Neural progenitor cell (in vitro differentiated cells): ENCODE measurements at regions not wholly inside any gene's neighbourhood (a gene's known extent, or its start where the extent isn't known, plus 50 kb on each side); places are given as distances from the start of the nearest gene placed in this dataset.
A peak's percentile ranks its signal among the peaks of the same experiment; 100 is the strongest.

ENCODE experiments used
- DNase-seq: peaks from one replicate; pipeline ENCODE4 v3.0.0-alpha.2; 2016; ENCODE audit warnings: low spot score
- H2AFZ ChIP-seq: fragments of 200-600 bp; sonication (generic); replicated peaks from 2 replicates; pipeline ENCODE4 v1.6.1; 2016; ENCODE audit warnings: antibody characterized with exemption
- H3F3A ChIP-seq: fragments of 200-600 bp; sonication (generic); 2 replicates; pipeline ENCODE4 v1.6.1; 2016; ENCODE audit warnings: antibody characterized with exemption, low read depth
- H3K27ac ChIP-seq: fragments of 200-600 bp; sonication (generic); 2 replicates; pipeline ENCODE4 v1.5.1; 2016; ENCODE audit warnings: mild to moderate bottlenecking
- H3K27me3 ChIP-seq: fragments of 200-600 bp; sonication (generic); 2 replicates; pipeline ENCODE4 v1.6.1; 2016; ENCODE audit warnings: mild to moderate bottlenecking, moderate library complexity
- H3K36me3 ChIP-seq: fragments of 200-600 bp; sonication (generic); 2 replicates; pipeline ENCODE4 v1.5.1; 2016
- H3K4me1 ChIP-seq: fragments of 200-600 bp; sonication (generic); 2 replicates; pipeline ENCODE4 v1.6.1; 2016; ENCODE audit warnings: mixed run types
- H3K4me2 ChIP-seq: fragments of 200-600 bp; sonication (generic); 2 replicates; pipeline ENCODE4 v1.6.1; 2016
- H3K4me3 ChIP-seq: fragments of 200-600 bp; sonication (generic); 2 replicates; pipeline ENCODE4 v1.5.1; 2016
- H3K79me2 ChIP-seq: fragments of 200-600 bp; sonication (generic); 2 replicates; pipeline ENCODE4 v1.6.1; 2016; ENCODE audit warnings: low read depth
- H3K9ac ChIP-seq: fragments of 200-600 bp; sonication (generic); 2 replicates; pipeline ENCODE4 v1.6.1; 2016
- H3K9me3 ChIP-seq: fragments of 200-600 bp; sonication (generic); 2 replicates; pipeline ENCODE4 v1.5.1; 2016; ENCODE audit warnings: low read depth
- H4K20me1 ChIP-seq: fragments of 200-600 bp; sonication (generic); 2 replicates; pipeline ENCODE4 v1.6.1; 2016; ENCODE audit warnings: low read depth
- H3K27ac Mint-ChIP-seq: 3 replicates; pipeline ENCODE4 v1.8.0; 2021; ENCODE audit warnings: mixed read lengths
- H3K27me3 Mint-ChIP-seq: 2 replicates; pipeline ENCODE4 v1.8.0; 2022; ENCODE audit warnings: low read depth, mild to moderate bottlenecking, inconsistent platforms, moderate library complexity, mixed read lengths; ENCODE audit not compliant: insufficient read depth
- H3K36me3 Mint-ChIP-seq: 3 replicates; pipeline ENCODE4 v1.8.0; 2021; ENCODE audit warnings: mixed read lengths
- H3K4me1 Mint-ChIP-seq: 3 replicates; pipeline ENCODE4 v1.8.0; 2021; ENCODE audit warnings: mixed read lengths
- H3K4me3 Mint-ChIP-seq: 3 replicates; pipeline ENCODE4 v1.8.0; 2021; ENCODE audit warnings: mild to moderate bottlenecking, moderate library complexity, mixed read lengths
- H3K9me3 Mint-ChIP-seq: 3 replicates; pipeline ENCODE4 v1.8.0; 2020; ENCODE audit warnings: mixed read lengths
- EZH2 ChIP-seq: fragments of 200-600 bp; sonication (generic); IDR thresholded peaks from 2 replicates; pipeline ENCODE4 v1.6.1; 2017; ENCODE audit warnings: antibody characterized with exemption, mild to moderate bottlenecking, moderate library complexity
- EZH2phosphoT487 ChIP-seq: fragments of 200-600 bp; sonication (generic); IDR thresholded peaks from 2 replicates; pipeline ENCODE4 v1.6.1; 2017; ENCODE audit warnings: antibody characterized with exemption
- TF ChIP-seq, protein P1 (sequence below): fragments of 200-600 bp; sonication (generic); IDR thresholded peaks from 2 replicates; pipeline ENCODE4 v1.5.1; 2017; ENCODE audit warnings: antibody characterized with exemption, mild to moderate bottlenecking

DNA sequence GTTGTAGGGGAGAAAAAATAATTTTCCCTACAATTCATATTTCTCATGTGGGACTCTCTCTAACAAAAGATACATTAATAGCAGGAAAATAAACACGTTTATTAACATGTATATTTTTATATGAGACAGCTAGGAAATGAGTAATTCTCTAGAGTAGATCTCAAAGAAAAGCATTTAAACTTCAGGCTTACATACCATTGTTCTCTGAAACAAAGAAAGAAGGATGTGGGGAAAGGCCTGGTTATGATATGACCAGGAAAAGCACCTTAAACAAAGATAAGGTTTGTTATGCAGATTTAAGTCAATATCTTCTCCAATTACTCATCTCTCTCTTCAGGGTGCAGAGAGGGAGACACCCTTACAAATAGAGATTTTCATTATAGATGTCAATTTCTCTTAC lies 131.3 kb downstream of the SLC7A11 start:
- H3K36me3 Mint-ChIP-seq: no peaks in the 10 kb centered on the region
- peaks cover 6% of the 10 kb centered on the region for H3K9me3 Mint-ChIP-seq

DNA sequence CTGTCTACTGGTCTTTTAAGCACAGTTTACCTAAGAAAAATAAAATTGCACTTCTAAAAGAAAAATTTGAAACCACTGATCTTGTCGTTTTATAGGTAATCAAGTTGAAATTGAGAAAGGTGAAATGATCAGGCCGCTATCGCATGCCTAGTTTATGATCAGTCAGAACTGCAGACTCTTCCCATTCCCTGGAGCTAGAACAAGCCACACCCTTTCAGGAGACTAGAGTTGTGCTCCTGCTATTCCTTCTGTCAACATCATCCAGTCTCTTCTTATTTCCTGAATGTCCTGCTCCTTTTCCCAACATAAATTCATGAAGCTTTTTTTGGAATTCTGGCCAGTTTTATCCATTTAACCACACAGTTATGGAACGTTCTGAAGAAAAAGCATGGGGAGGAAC lies 135.1 kb downstream of the SLC7A11 start:
- Mint-ChIP-seq H3K4me3 (no peak overlapping the region), H3K27me3 (no peaks in the 10 kb centered on the region), H3K9me3 (peaks cover 6% of the 10 kb centered on the region), H3K27ac (no peak overlapping the region), H3K36me3 (no peaks in the 10 kb centered on the region), H3K4me1 (no peaks in the 10 kb centered on the region)
- DNase-seq: no peak
- H3K9me3 ChIP-seq: no peaks in the 10 kb centered on the region
- no peaks in the 10 kb centered on the region for H3K27me3 ChIP-seq
- no peak overlapping the region for H3K4me3 ChIP-seq
- no peak overlapping the region for H3K9ac ChIP-seq
- H3K4me1 ChIP-seq: peaks cover 10% of the 10 kb centered on the region
- no peaks in the 10 kb centered on the region for H3K36me3 ChIP-seq
- H3F3A ChIP-seq: peaks cover 5% of the 10 kb centered on the region
- H4K20me1 ChIP-seq: no peaks in the 10 kb centered on the region
- H3K4me2 ChIP-seq: no peak overlapping the region
- H2AFZ ChIP-seq: no peak overlapping the region
- H3K79me2 ChIP-seq: no peaks in the 10 kb centered on the region
- no peak overlapping the region for H3K27ac ChIP-seq
- TF ChIP-seq EZH2 (no peak), EZH2phosphoT487 (no peak)
- TF ChIP-seq, protein P1, sequence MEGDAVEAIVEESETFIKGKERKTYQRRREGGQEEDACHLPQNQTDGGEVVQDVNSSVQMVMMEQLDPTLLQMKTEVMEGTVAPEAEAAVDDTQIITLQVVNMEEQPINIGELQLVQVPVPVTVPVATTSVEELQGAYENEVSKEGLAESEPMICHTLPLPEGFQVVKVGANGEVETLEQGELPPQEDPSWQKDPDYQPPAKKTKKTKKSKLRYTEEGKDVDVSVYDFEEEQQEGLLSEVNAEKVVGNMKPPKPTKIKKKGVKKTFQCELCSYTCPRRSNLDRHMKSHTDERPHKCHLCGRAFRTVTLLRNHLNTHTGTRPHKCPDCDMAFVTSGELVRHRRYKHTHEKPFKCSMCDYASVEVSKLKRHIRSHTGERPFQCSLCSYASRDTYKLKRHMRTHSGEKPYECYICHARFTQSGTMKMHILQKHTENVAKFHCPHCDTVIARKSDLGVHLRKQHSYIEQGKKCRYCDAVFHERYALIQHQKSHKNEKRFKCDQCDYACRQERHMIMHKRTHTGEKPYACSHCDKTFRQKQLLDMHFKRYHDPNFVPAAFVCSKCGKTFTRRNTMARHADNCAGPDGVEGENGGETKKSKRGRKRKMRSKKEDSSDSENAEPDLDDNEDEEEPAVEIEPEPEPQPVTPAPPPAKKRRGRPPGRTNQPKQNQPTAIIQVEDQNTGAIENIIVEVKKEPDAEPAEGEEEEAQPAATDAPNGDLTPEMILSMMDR: no peak

More for the DNA sequence above, 131.3 kb downstream of the SLC7A11 start:
- H3K27me3 ChIP-seq: no peaks in the 10 kb centered on the region
- Mint-ChIP-seq H3K4me3 (no peak overlapping the region), H3K27ac (no peak overlapping the region), H3K4me1 (no peaks in the 10 kb centered on the region), H3K27me3 (no peaks in the 10 kb centered on the region)
- H3K9ac ChIP-seq: no peak overlapping the region
- TF ChIP-seq, protein P1: no peak
- H3K4me1 ChIP-seq: peaks cover 23% of the 10 kb centered on the region
- no peak overlapping the region for H3K4me3 ChIP-seq
- no peaks in the 10 kb centered on the region for H3K36me3 ChIP-seq
- no peak for DNase-seq
- no peaks in the 10 kb centered on the region for H4K20me1 ChIP-seq
- H3K79me2 ChIP-seq: no peaks in the 10 kb centered on the region
- H3F3A ChIP-seq: peaks cover 15% of the 10 kb centered on the region
- no peak overlapping the region for H3K4me2 ChIP-seq
- H3K27ac ChIP-seq: no peak overlapping the region
- no peak overlapping the region for H2AFZ ChIP-seq
- no peaks in the 10 kb centered on the region for H3K9me3 ChIP-seq

DNA sequence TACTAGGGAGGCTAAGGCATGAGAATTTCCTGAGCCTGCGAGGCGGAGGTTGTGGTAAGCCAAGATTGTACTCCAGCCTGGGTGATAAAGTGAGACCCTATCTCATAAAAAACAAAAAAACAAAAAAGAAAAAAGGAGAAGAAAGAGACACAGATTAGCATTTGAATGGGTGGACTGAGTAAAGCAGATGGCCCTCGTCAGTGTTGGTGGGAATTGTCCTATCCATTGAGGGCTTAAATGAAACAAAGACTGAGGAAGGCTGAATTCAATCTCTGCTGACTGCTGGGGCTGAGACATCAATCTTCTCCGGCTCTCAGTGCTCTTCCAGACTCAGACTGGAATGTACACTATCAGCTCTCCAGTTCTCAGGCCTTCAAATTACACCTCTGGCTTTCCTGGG lies 136.8 kb downstream of the SLC7A11 start:
- Mint-ChIP-seq H3K36me3 (no peaks in the 10 kb centered on the region), H3K9me3 (peaks cover 4% of the 10 kb centered on the region), H3K4me3 (no peak overlapping the region), H3K27ac (peak overlapping the region; percentile 93), H3K4me1 (no peaks in the 10 kb centered on the region), H3K27me3 (no peaks in the 10 kb centered on the region)
- Histone ChIP-seq H2AFZ (no peak overlapping the region), H3K9ac (no peak overlapping the region), H3K79me2 (no peaks in the 10 kb centered on the region), H3K4me3 (no peak overlapping the region), H3F3A (no peaks in the 10 kb centered on the region), H3K27me3 (no peaks in the 10 kb centered on the region), H3K36me3 (no peaks in the 10 kb centered on the region), H3K4me1 (no peaks in the 10 kb centered on the region), H3K4me2 (no peak overlapping the region), H4K20me1 (no peaks in the 10 kb centered on the region), H3K27ac (no peak overlapping the region), H3K9me3 (no peaks in the 10 kb centered on the region)
- TF ChIP-seq EZH2phosphoT487 (no peak), EZH2 (no peak)
- TF ChIP-seq, protein P1: no peak
- no peak for DNase-seq

DNA sequence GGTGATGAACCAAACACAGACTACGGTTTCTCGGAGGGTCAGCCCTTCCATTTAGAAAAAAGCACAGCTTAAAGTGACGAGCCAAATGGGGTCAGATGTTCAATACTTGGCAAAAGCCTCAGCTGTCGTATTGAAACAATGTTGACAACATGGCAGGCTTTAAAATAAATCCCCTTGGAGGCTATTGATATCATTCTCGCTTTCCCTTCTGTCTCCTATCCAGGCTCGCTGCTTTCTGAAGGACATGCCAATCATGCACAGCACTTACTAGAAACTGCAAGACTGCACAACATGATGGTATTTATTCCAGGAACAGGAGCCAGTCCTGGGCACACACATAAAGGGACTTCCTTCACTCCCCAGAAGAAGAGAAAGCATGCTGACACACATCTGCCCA lies 137.9 kb downstream of the SLC7A11 start:
- Mint-ChIP-seq H3K9me3 (no peaks in the 10 kb centered on the region), H3K4me3 (no peak overlapping the region), H3K36me3 (no peaks in the 10 kb centered on the region), H3K4me1 (no peaks in the 10 kb centered on the region), H3K27ac (no peak overlapping the region), H3K27me3 (no peaks in the 10 kb centered on the region)
- Histone ChIP-seq H2AFZ (peak overlapping the region; percentile 9), H3K36me3 (no peaks in the 10 kb centered on the region), H3K27ac (no peak overlapping the region), H4K20me1 (no peaks in the 10 kb centered on the region), H3K9me3 (no peaks in the 10 kb centered on the region), H3K27me3 (no peaks in the 10 kb centered on the region), H3K4me2 (no peak overlapping the region), H3K9ac (no peak overlapping the region), H3F3A (no peaks in the 10 kb centered on the region), H3K4me1 (no peaks in the 10 kb centered on the region), H3K79me2 (no peaks in the 10 kb centered on the region), H3K4me3 (no peak overlapping the region)
- no peak for DNase-seq
- TF ChIP-seq, protein P1: no peak
- TF ChIP-seq EZH2phosphoT487: no peak
- TF ChIP-seq EZH2: no peak
